ENCODE measurements at regions not wholly inside any gene's neighbourhood (a gene's known extent, or its start where the extent isn't known, plus 50 kb on each side); places are given as distances from the start of the nearest gene placed in this dataset.
A peak's percentile ranks its signal among the peaks of the same experiment; 100 is the strongest.
"Not testable (repeated sequence)": the region's sequence is repeated elsewhere in the genome, so short reads cannot be mapped to it uniquely, and the experiment has no call there.

DNA sequence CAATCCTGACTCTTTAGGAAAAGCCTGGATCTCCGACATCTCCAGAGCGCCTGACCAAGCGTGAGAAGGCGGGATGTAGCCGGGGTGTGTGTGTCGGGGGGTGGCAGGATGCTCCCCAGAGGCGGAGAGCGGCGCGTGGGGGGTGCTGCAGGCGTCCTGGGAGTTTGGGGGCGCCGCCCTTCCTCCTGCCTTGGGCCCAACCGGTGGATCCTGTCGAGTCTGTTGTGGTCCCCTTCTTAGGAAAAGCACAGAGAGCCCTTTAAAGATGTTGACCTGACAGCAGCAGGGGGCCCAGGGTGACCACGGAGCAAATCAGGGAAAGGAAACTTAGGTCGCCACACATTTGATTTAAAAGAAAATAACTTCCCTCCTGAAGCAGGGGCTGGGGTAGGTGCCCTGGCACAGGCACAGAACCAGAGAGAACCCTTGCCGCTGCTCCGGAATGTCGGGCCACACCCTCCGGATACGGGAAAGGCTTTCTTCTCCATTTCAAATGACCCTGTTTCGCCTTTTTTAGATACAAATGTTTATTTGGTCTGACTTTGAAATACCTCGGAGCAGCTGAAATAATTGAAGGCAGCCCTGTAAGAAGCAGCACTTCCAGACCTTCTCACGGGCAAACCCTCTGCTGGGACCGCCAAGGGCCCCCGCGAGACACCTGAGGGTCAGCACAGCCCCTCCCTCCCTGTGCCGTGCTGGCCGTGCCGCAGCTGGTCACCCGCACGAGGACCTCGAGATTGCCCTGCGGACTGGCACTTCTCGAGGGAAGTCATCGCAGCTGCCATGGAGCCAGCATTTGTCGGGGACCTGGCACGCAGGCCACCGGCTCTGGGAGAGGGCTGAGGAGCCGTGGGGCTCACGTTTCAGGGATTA is 102.9 kb upstream of the KLF13 start:
- CTCF ChIA-PET = interaction anchor here (0.7 to 1.8 kb wide), 2 partner anchors 15 to 211 kb away, joined by 3 to 4 read pairs; no protein-coding TSS in a partner anchor
- Mint-ChIP-seq H3K36me3 (peaks cover 2% of the 10 kb centered on the region; the same call in 1 of the 2 replicates), H3K4me3 (no peak overlapping the region; the same call in 1 of the 2 replicates), H3K27ac (no peak overlapping the region; the same call in 1 of the 2 replicates), H3K9me3 (peaks cover 9% of the 10 kb centered on the region), H3K27me3 (ENCODE audit: low read depth) (peaks cover 3% of the 10 kb centered on the region), H3K4me1 (peaks cover 31% of the 10 kb centered on the region)
- TF ChIP-seq ZNF219 (CRISPR knock-in tag; IDR thresholded peaks at IDR 0.05; ENCODE audit: borderline replicate concordance) (no peak), NR1H2 (CRISPR knock-in tag; IDR thresholded peaks at IDR 0.05) (no peak), ZNF121 (CRISPR knock-in tag; IDR thresholded peaks at IDR 0.05) (no peak), ETV6 (CRISPR knock-in tag; IDR thresholded peaks at IDR 0.05) (no peak), GABPB1 (CRISPR knock-in tag; IDR thresholded peaks at IDR 0.05) (no peak), TP53 (CRISPR knock-in tag; IDR thresholded peaks at IDR 0.05) (no peak), ATF1 (CRISPR knock-in tag; IDR thresholded peaks at IDR 0.05) (no peak), ERG (CRISPR knock-in tag; IDR thresholded peaks at IDR 0.05) (no peak), STAT6 (CRISPR knock-in tag; conservative IDR thresholded peaks at IDR 0.05; ENCODE audit: low read depth) (no peak), ELF4 (CRISPR knock-in tag; IDR thresholded peaks at IDR 0.05; ENCODE audit: low read depth) (no peak), RELA (CRISPR knock-in tag; IDR thresholded peaks at IDR 0.05; ENCODE audit: borderline replicate concordance) (no peak), NFYB (CRISPR knock-in tag; conservative IDR thresholded peaks at IDR 0.05; ENCODE audit: low read depth) (no peak), NFE2L1 (CRISPR knock-in tag; IDR thresholded peaks at IDR 0.05) (no peak), MLX (CRISPR knock-in tag; IDR thresholded peaks at IDR 0.05) (no peak), SP1 (CRISPR knock-in tag; conservative IDR thresholded peaks at IDR 0.05) (no peak), ZNF416 (CRISPR knock-in tag; IDR thresholded peaks at IDR 0.05) (no peak)
- TF ChIP-seq, protein P1, sequence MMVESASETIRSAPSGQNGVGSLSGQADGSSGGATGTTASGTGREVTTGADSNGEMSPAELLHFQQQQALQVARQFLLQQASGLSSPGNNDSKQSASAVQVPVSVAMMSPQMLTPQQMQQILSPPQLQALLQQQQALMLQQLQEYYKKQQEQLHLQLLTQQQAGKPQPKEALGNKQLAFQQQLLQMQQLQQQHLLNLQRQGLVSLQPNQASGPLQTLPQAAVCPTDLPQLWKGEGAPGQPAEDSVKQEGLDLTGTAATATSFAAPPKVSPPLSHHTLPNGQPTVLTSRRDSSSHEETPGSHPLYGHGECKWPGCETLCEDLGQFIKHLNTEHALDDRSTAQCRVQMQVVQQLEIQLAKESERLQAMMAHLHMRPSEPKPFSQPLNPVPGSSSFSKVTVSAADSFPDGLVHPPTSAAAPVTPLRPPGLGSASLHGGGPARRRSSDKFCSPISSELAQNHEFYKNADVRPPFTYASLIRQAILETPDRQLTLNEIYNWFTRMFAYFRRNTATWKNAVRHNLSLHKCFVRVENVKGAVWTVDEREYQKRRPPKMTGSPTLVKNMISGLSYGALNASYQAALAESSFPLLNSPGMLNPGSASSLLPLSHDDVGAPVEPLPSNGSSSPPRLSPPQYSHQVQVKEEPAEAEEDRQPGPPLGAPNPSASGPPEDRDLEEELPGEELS (CRISPR knock-in tag; IDR thresholded peaks at IDR 0.05) = no peak
- TF ChIP-seq, protein P2, sequence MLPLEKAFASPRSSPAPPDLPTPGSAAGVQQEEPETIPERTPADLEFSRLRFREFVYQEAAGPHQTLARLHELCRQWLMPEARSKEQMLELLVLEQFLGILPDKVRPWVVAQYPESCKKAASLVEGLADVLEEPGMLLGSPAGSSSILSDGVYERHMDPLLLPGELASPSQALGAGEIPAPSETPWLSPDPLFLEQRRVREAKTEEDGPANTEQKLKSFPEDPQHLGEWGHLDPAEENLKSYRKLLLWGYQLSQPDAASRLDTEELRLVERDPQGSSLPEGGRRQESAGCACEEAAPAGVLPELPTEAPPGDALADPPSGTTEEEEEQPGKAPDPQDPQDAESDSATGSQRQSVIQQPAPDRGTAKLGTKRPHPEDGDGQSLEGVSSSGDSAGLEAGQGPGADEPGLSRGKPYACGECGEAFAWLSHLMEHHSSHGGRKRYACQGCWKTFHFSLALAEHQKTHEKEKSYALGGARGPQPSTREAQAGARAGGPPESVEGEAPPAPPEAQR (CRISPR knock-in tag; IDR thresholded peaks at IDR 0.05) = no peak
- ATAC-seq (peak; percentile 20), DNase-seq (ENCODE audit: low spot score) (no peak)
- POLR2A ChIA-PET = interaction anchor here (0.5 kb wide), 1 partner anchor 74 kb away, joined by 3 read pairs; no protein-coding TSS in a partner anchor

DNA sequence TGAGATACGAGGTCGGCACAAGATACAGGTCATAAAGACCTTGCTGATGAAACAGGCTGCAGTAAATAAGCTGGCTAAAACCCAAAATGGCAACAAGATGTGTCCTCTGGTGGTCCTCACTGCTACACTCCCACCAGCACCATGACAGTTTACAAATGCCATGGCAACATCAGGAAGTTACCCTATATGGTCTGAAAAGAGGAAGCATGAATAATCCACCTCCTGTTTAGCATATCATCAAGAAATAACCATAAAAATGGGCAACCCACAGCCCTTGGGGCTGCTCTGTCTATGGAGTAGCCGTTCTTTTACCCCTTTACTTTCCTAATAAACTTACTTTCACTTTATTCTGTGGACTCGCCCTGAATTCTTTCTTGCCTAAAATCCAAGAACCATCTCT is 102.0 kb upstream of the KLF13 start:
- POLR2A ChIA-PET, H3K9me3 Mint-ChIP-seq: not testable (repeated sequence)

More for the DNA sequence above, 102.0 kb upstream of the KLF13 start:
- peaks cover 31% of the 10 kb centered on the region for H3K4me1 Mint-ChIP-seq
- not testable (repeated sequence) for H3K27ac Mint-ChIP-seq; DNase-seq (ENCODE audit: low spot score); H3K36me3 Mint-ChIP-seq; ATAC-seq; H3K27me3 Mint-ChIP-seq (ENCODE audit: low read depth); H3K4me3 Mint-ChIP-seq
- CTCF ChIA-PET = interaction anchor here (1.8 kb wide), 1 partner anchor 210 kb away, joined by 4 read pairs; no protein-coding TSS in a partner anchor

Measured in WTC11 (cell line).